HCT116 (cell line): ENCODE measurements at regions not wholly inside any gene's neighbourhood (a gene's known extent, or its start where the extent isn't known, plus 50 kb on each side); places are given as distances from the start of the nearest gene placed in this dataset.

Experiments used
- CTCF ChIP-seq, 3 experiments: fragments of 200-600 bp in 1 of 3; sonication (generic) in 1 of 3; IDR thresholded peaks in 2 of 3; conservative IDR thresholded peaks in 1 of 3; 2 replicates each; pipeline ENCODE4 v1.5.1; 2012 to 2017; ENCODE audit warnings: low read depth in 2 of 3, low read length in 2 of 3, antibody characterized with exemption in 1 of 3, borderline replicate concordance in 1 of 3, control low read depth in 1 of 3, mild to moderate bottlenecking in 1 of 3, mixed read lengths in 1 of 3, mixed run types in 1 of 3, moderate library complexity in 1 of 3; ENCODE audit not compliant: insufficient read depth in 1 of 3
- ELF1 ChIP-seq: IDR thresholded peaks from 2 replicates; pipeline ENCODE4 v1.6.1; 2012; ENCODE audit warnings: low read depth, borderline replicate concordance
- REST ChIP-seq: IDR thresholded peaks from 2 replicates; pipeline ENCODE4 v1.6.1; 2012; ENCODE audit warnings: low read depth
- SIN3A ChIP-seq: IDR thresholded peaks from 2 replicates; pipeline ENCODE4 v1.6.1; 2012; ENCODE audit warnings: low read depth
- ZNF274 ChIP-seq: fragments of 200-500 bp; sonication (Bioruptor generic); IDR thresholded peaks from 2 replicates; pipeline ENCODE4 v1.6.1; 2014; ENCODE audit warnings: mild to moderate bottlenecking, low read depth, low read length, inconsistent platforms

- TF ChIP-seq CTCF (IDR thresholded peaks at IDR 0.05 in 2 of 3, conservative IDR thresholded peaks at IDR 0.05 in 1 of 3; ENCODE audit: borderline replicate concordance in 1 of 3, insufficient read depth in 1 of 3, low read depth in 2 of 3, low read length in 2 of 3) (no peak), SIN3A (no peak), REST (no peak), ZNF274 (no peak), ELF1 (no peak)
Measured at GRCh38 chr5:33065131-33065530, 354.0 kb downstream of the NPR3 start.
